Nephron (organoid): ENCODE measurements at regions not wholly inside any gene's neighbourhood (a gene's known extent, or its start where the extent isn't known, plus 50 kb on each side); places are given as distances from the start of the nearest gene placed in this dataset.

Source experiments
- H3K27ac Mint-ChIP-seq, 3 experiments: 2 replicates each; pipeline ENCODE4 v1.8.0; 2020; ENCODE audit warnings: mixed read lengths in 3 of 3, mild to moderate bottlenecking in 2 of 3, moderate library complexity in 1 of 3
- H3K27me3 Mint-ChIP-seq: 2 replicates; pipeline ENCODE4 v1.8.0; 2021; ENCODE audit warnings: low read depth, mild to moderate bottlenecking, moderate library complexity, mixed read lengths
- H3K36me3 Mint-ChIP-seq: 2 replicates; pipeline ENCODE4 v1.8.0; 2020; ENCODE audit warnings: low read depth, mixed read lengths
- H3K4me1 Mint-ChIP-seq: 2 replicates; pipeline ENCODE4 v1.8.0; 2020; ENCODE audit warnings: mixed read lengths
- H3K4me3 Mint-ChIP-seq, 3 experiments: 2 replicates each; pipeline ENCODE4 v1.8.0; 2020; ENCODE audit warnings: mild to moderate bottlenecking in 3 of 3, mixed read lengths in 3 of 3, moderate library complexity in 2 of 3
- H3K9me3 Mint-ChIP-seq: 2 replicates; pipeline ENCODE4 v1.8.0; 2020; ENCODE audit warnings: mixed read lengths
- CTCF ChIP-seq, 3 experiments: fragments of 200-600 bp; sonication (generic); IDR thresholded peaks; one replicate each; pipeline ENCODE4 v1.5.0; 2021; ENCODE audit warnings: antibody characterized with exemption in 3 of 3; ENCODE audit not compliant: unreplicated experiment in 3 of 3

- Mint-ChIP-seq H3K4me1 (no peaks in the 10 kb centered on the region), H3K27me3 (no peaks in the 10 kb centered on the region), H3K36me3 (no peaks in the 10 kb centered on the region), H3K27ac (no peak overlapping the region), H3K9me3 (peaks cover 7% of the 10 kb centered on the region), H3K4me3 (no peak overlapping the region)
- no peak for TF ChIP-seq CTCF (IDR thresholded peaks at IDR 0.05; ENCODE audit: unreplicated experiment in 3 of 3)
Measured at GRCh38 chr5:44454002-44454401, 64.8 kb upstream of the FGF10 start.

- H3K9me3 Mint-ChIP-seq, result no peaks in the 10 kb centered on the region
- TF ChIP-seq CTCF (IDR thresholded peaks at IDR 0.05; ENCODE audit: unreplicated experiment in 3 of 3), result no peak
- no peaks in the 10 kb centered on the region for H3K27me3 Mint-ChIP-seq
- no peaks in the 10 kb centered on the region for H3K36me3 Mint-ChIP-seq
- no peaks in the 10 kb centered on the region for H3K4me1 Mint-ChIP-seq
- no peak overlapping the region for H3K27ac Mint-ChIP-seq
- H3K4me3 Mint-ChIP-seq, result no peak overlapping the region
Measured at GRCh38 chr5:44446399-44446798, 57.2 kb upstream of the FGF10 start.

- no peak for TF ChIP-seq CTCF (IDR thresholded peaks at IDR 0.05; ENCODE audit: unreplicated experiment in 3 of 3)
- no peaks in the 10 kb centered on the region for H3K27me3 Mint-ChIP-seq
- no peak overlapping the region for H3K4me3 Mint-ChIP-seq
- H3K36me3 Mint-ChIP-seq, result no peaks in the 10 kb centered on the region
- no peaks in the 10 kb centered on the region for H3K4me1 Mint-ChIP-seq
- H3K9me3 Mint-ChIP-seq, result no peaks in the 10 kb centered on the region
- H3K27ac Mint-ChIP-seq, result no peak overlapping the region
Measured at GRCh38 chr5:44443172-44443571, 54.0 kb upstream of the FGF10 start.

GRCh38 chr5:44441460-44441859 lies 52.2 kb upstream of the FGF10 start:
- Mint-ChIP-seq H3K9me3 (no peaks in the 10 kb centered on the region), H3K27me3 (no peaks in the 10 kb centered on the region), H3K27ac (no peak overlapping the region), H3K4me1 (no peaks in the 10 kb centered on the region), H3K36me3 (no peaks in the 10 kb centered on the region), H3K4me3 (no peak overlapping the region)
- no peak for TF ChIP-seq CTCF (IDR thresholded peaks at IDR 0.05; ENCODE audit: unreplicated experiment in 3 of 3)

- H3K27me3 Mint-ChIP-seq, result no peaks in the 10 kb centered on the region
- no peaks in the 10 kb centered on the region for H3K9me3 Mint-ChIP-seq
- no peak for TF ChIP-seq CTCF (IDR thresholded peaks at IDR 0.05; ENCODE audit: unreplicated experiment in 3 of 3)
- H3K4me1 Mint-ChIP-seq, result no peaks in the 10 kb centered on the region
- no peak overlapping the region for H3K27ac Mint-ChIP-seq
- no peak overlapping the region for H3K4me3 Mint-ChIP-seq
- H3K36me3 Mint-ChIP-seq, result no peaks in the 10 kb centered on the region
Measured at GRCh38 chr5:44440186-44440585, 51.0 kb upstream of the FGF10 start.
